SK-N-SH (cell line): ENCODE measurements at regions not wholly inside any gene's neighbourhood (a gene's known extent, or its start where the extent isn't known, plus 50 kb on each side); places are given as distances from the start of the nearest gene placed in this dataset.
A peak's percentile ranks its signal among the peaks of the same experiment; 100 is the strongest.

Experiments used
- CTCF ChIA-PET: fragments of 300-600, 350-600 bp; formaldehyde crosslinking; extraction: SDS; loops from one replicate; lab custom pipeline; 2021; lab: Yijun Ruan, JAX
- POLR2A ChIA-PET: fragments of 350-600 bp; sonication (Branson Sonifier 250); formaldehyde crosslinking; extraction: SDS; loops from one replicate; lab custom pipeline; 2020; ENCODE audit warnings: antibody characterized with exemption, inconsistent platforms; lab: Yijun Ruan, JAX
- DNase-seq: peaks from one replicate; pipeline ENCODE4 v3.0.0; 2012
- H2AFZ ChIP-seq: fragments of 200-600 bp; sonication (generic); 2 replicates; pipeline ENCODE4 v1.8.1; 2016; ENCODE audit warnings: antibody characterized with exemption, mild to moderate bottlenecking, low read depth
- H3F3A ChIP-seq: fragments of 200-600 bp; sonication (generic); replicated peaks from 2 replicates; pipeline ENCODE3; 2016; ENCODE audit warnings: antibody characterized with exemption, mild to moderate bottlenecking; ENCODE audit not compliant: insufficient read depth
- H3K27ac ChIP-seq, 2 experiments: fragments of 200-500 bp in 1 of 2; fragments of 200-600 bp in 1 of 2; sonication (Bioruptor generic) in 1 of 2; sonication (generic), shearing (Covaris generic) in 1 of 2; 2 replicates each; pipeline versions ENCODE4 v1.5.1 to v1.6.1; 2014 to 2016; ENCODE audit warnings: low read depth in 2 of 2, inconsistent platforms in 1 of 2, low read length in 1 of 2, mild to moderate bottlenecking in 1 of 2, mixed read lengths in 1 of 2
- H3K27me3 ChIP-seq: fragments of 200-600 bp; sonication (generic), shearing (Covaris generic); 2 replicates; pipeline ENCODE4 v1.6.1; 2016; ENCODE audit warnings: mixed run types; ENCODE audit not compliant: insufficient read depth
- H3K36me3 ChIP-seq, 2 experiments: fragments of 200-500 bp in 1 of 2; fragments of 200-600 bp in 1 of 2; sonication (Bioruptor generic) in 1 of 2; sonication (generic) in 1 of 2; replicated peaks in 1 of 2; 2 replicates each; pipeline versions ENCODE3 to v1.5.1; 2014 to 2016; ENCODE audit warnings: low read length in 1 of 2, mild to moderate bottlenecking in 1 of 2; ENCODE audit not compliant: insufficient read depth in 2 of 2, control insufficient read depth in 1 of 2
- H3K4me1 ChIP-seq, 2 experiments: fragments of 200-500 bp in 1 of 2; fragments of 200-600 bp in 1 of 2; sonication (Bioruptor generic) in 1 of 2; sonication (generic), shearing (Covaris generic) in 1 of 2; 2 replicates each; pipeline versions ENCODE4 v1.5.1 to v1.6.1; 2014 to 2016; ENCODE audit warnings: low read depth in 1 of 2, low read length in 1 of 2, mixed run types in 1 of 2; ENCODE audit not compliant: insufficient read depth in 2 of 2, control insufficient read depth in 1 of 2
- H3K4me2 ChIP-seq: fragments of 200-600 bp; sonication (generic), shearing (Covaris generic); 2 replicates; pipeline ENCODE4 v1.6.1; 2017; ENCODE audit warnings: mixed run types
- H3K4me3 ChIP-seq, 2 experiments: fragments of 200-500 bp in 1 of 2; fragments of 200-600 bp in 1 of 2; sonication (Bioruptor generic) in 1 of 2; sonication (generic), shearing (Covaris generic) in 1 of 2; 2 replicates each; pipeline versions ENCODE4 v1.5.1 to v1.8.1; 2014 to 2016; ENCODE audit warnings: low read depth in 2 of 2, inconsistent platforms in 1 of 2, low read length in 1 of 2, mild to moderate bottlenecking in 1 of 2, mixed read lengths in 1 of 2, moderate library complexity in 1 of 2
- H3K79me2 ChIP-seq: fragments of 200-600 bp; sonication (generic); 2 replicates; pipeline ENCODE4 v1.8.1; 2017; ENCODE audit warnings: mild to moderate bottlenecking; ENCODE audit not compliant: insufficient read depth
- H3K9ac ChIP-seq: fragments of 200-600 bp; sonication (generic); 2 replicates; pipeline ENCODE4 v1.6.1; 2017; ENCODE audit warnings: mixed run types
- H3K9me2 ChIP-seq: fragments of 200-600 bp; sonication (generic); 2 replicates; pipeline ENCODE4 v1.6.1; 2017; ENCODE audit warnings: mixed run types
- H3K9me3 ChIP-seq: fragments of 200-600 bp; sonication (generic); 2 replicates; pipeline ENCODE4 v1.6.1; 2017; ENCODE audit warnings: mixed run types, mild to moderate bottlenecking, moderate library complexity
- H4K20me1 ChIP-seq: fragments of 200-600 bp; sonication (generic); 2 replicates; pipeline ENCODE4 v1.6.1; 2017; ENCODE audit warnings: mild to moderate bottlenecking, mixed run types; ENCODE audit not compliant: insufficient read depth
- CTCF ChIP-seq: fragments of 200-600 bp; sonication (generic); IDR thresholded peaks from 2 replicates; pipeline ENCODE4 v1.6.1; 2017; ENCODE audit warnings: antibody characterized with exemption, mild to moderate bottlenecking, moderate library complexity
- EP300 ChIP-seq, 2 experiments: IDR thresholded peaks; 2 replicates each; pipeline versions ENCODE4 v1.4.0 to v1.6.1; 2012; ENCODE audit warnings: borderline replicate concordance in 1 of 2, low read depth in 1 of 2, low read length in 1 of 2
- NFIC ChIP-seq: IDR thresholded peaks from 2 replicates; pipeline ENCODE4 v1.4.0; 2012; ENCODE audit warnings: borderline replicate concordance
- PBX3 ChIP-seq: IDR thresholded peaks from 2 replicates; pipeline ENCODE4; 2012
- REST ChIP-seq: IDR thresholded peaks from 2 replicates; pipeline ENCODE4 v1.6.1; 2012; ENCODE audit warnings: mild to moderate bottlenecking, low read depth, low read length, moderate library complexity
- RXRA ChIP-seq: IDR thresholded peaks from 2 replicates; pipeline ENCODE4 v1.4.0; 2012; ENCODE audit warnings: low read depth, mild to moderate bottlenecking, borderline replicate concordance
- TCF12 ChIP-seq: IDR thresholded peaks from 2 replicates; pipeline ENCODE4 v1.4.0; 2012
- USF1 ChIP-seq: IDR thresholded peaks from 2 replicates; pipeline ENCODE4 v1.4.0; 2012; ENCODE audit warnings: low read depth, borderline replicate concordance
- WGBS: methylation state at CpG from one replicate; pipeline ENCODE4 v1.1.6; 2017; ENCODE audit warnings: low lambda C conversion rate; 5-methylcytosine and 5-hydroxymethylcytosine counted together

- H3K4me3 ChIP-seq, result no peak overlapping the region
- H3K4me1 ChIP-seq, result peaks cover 19 to 23% of the 10 kb centered on the region in 2 experiments
- DNase-seq, result no peak
- H3K9me2 ChIP-seq, result no peaks in the 10 kb centered on the region
- whole genome bisulfite sequencing, result 46% methylated on average over 2 of the region's 2 CpGs
- POLR2A ChIA-PET, result no interaction called here
- H4K20me1 ChIP-seq, result no peaks in the 10 kb centered on the region
- H3K9me3 ChIP-seq, result no peaks in the 10 kb centered on the region
- H3K4me2 ChIP-seq, result 0 out of 2 replicates have a peak overlapping the region, but pooled peaks have one; percentile 15
- peak; percentile 31; the same call in 1 of the 2 replicates for TF ChIP-seq RXRA
- TF ChIP-seq TCF12, result peak; percentile 44; the same call in 1 of the 2 replicates
- no peak for TF ChIP-seq CTCF
- peak; percentile 13; the same call in 1 of the 2 replicates for TF ChIP-seq USF1
- H3K79me2 ChIP-seq, result no peaks in the 10 kb centered on the region
- peaks cover 13% of the 10 kb centered on the region for H3F3A ChIP-seq
- H3K9ac ChIP-seq, result no peak overlapping the region
- CTCF ChIA-PET, result no interaction called here
- no peaks in the 10 kb centered on the region for H3K27me3 ChIP-seq
- peak overlapping the region in 1 of 2 experiments; percentile 53; a peak in 1 of 4 replicates for H3K27ac ChIP-seq
- H3K36me3 ChIP-seq, result no peaks in the 10 kb centered on the region
- H2AFZ ChIP-seq, result no peak overlapping the region
Measured at GRCh38 chr3:177820683-177821316, 623.5 kb upstream of the TBL1XR1 start.

- H3K79me2 ChIP-seq, result no peaks in the 10 kb centered on the region
- H3K4me2 ChIP-seq, result no peak overlapping the region
- no peaks in the 10 kb centered on the region for H4K20me1 ChIP-seq
- peaks cover 15 to 27% of the 10 kb centered on the region in 2 experiments for H3K4me1 ChIP-seq
- no peaks in the 10 kb centered on the region for H3K36me3 ChIP-seq
- H3K9me3 ChIP-seq, result no peaks in the 10 kb centered on the region
- TF ChIP-seq USF1 (no peak), PBX3 (peak; percentile 36), NFIC (0 out of 2 replicates have a peak, but pooled peaks have one; percentile 10), REST (no peak), TCF12 (peak; percentile 27; the same call in 1 of the 2 replicates), EP300 (IDR thresholded peaks at IDR 0.05; ENCODE audit: borderline replicate concordance in 1 of 2, low read depth in 1 of 2, low read length in 1 of 2) (0 out of 4 replicates have a peak, but pooled peaks of 1 of the 2 experiments have one; percentile 10)
- H3F3A ChIP-seq, result peaks cover 20% of the 10 kb centered on the region
- H3K27ac ChIP-seq, result peak overlapping the region in 1 of 2 experiments; percentile 66; a peak in 2 of 4 replicates
- DNase-seq, result no peak
- H3K9me2 ChIP-seq, result no peaks in the 10 kb centered on the region
- CTCF ChIA-PET, result no interaction called here
- H3K4me3 ChIP-seq, result no peak overlapping the region
- 91% methylated on average over 2 of the region's 2 CpGs for WGBS
- POLR2A ChIA-PET, result no interaction called here
- H2AFZ ChIP-seq, result no peak overlapping the region
- H3K9ac ChIP-seq, result no peak overlapping the region
- H3K27me3 ChIP-seq, result no peaks in the 10 kb centered on the region
Measured at GRCh38 chr3:177822681-177823096, 625.4 kb upstream of the TBL1XR1 start.
